ENCODE measurements at regions not wholly inside any gene's neighbourhood (a gene's known extent, or its start where the extent isn't known, plus 50 kb on each side); places are given as distances from the start of the nearest gene placed in this dataset.

DNA sequence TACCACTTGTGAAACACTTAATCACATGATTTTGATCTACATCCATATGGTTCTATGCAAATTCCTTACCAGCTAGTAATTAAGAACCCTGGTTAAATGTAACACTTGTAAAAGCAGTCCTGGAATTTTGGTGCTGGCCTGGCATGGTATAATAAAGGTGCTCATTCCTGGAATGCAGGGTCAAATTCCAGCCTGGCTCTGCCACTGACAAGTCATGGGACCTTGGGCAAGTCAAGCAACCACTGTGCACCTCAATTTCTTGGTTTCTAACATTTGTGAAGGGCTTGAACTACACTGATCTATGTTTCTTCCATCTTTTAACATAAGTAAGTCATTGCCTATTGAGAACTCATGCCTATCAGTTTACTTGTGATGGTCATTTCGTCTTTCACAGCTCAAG is 91.9 kb upstream of the PIK3CG start:
- no peak for TF ChIP-seq EZH2phosphoT487 (IDR thresholded peaks at IDR 0.05; ENCODE audit: borderline replicate concordance, low read depth, low read length)
- TF ChIP-seq, protein P1, sequence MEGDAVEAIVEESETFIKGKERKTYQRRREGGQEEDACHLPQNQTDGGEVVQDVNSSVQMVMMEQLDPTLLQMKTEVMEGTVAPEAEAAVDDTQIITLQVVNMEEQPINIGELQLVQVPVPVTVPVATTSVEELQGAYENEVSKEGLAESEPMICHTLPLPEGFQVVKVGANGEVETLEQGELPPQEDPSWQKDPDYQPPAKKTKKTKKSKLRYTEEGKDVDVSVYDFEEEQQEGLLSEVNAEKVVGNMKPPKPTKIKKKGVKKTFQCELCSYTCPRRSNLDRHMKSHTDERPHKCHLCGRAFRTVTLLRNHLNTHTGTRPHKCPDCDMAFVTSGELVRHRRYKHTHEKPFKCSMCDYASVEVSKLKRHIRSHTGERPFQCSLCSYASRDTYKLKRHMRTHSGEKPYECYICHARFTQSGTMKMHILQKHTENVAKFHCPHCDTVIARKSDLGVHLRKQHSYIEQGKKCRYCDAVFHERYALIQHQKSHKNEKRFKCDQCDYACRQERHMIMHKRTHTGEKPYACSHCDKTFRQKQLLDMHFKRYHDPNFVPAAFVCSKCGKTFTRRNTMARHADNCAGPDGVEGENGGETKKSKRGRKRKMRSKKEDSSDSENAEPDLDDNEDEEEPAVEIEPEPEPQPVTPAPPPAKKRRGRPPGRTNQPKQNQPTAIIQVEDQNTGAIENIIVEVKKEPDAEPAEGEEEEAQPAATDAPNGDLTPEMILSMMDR (conservative IDR thresholded peaks at IDR 0.05; ENCODE audit: low read length) = no peak
